ENCODE measurements at regions not wholly inside any gene's neighbourhood (a gene's known extent, or its start where the extent isn't known, plus 50 kb on each side); places are given as distances from the start of the nearest gene placed in this dataset.
"Not testable (repeated sequence)": the region's sequence is repeated elsewhere in the genome, so short reads cannot be mapped to it uniquely, and the experiment has no call there.

GRCh38 chr2:63740943-63741342, 100.8 kb upstream of the UGP2 start:
- DNase-seq, result no peak

GRCh38 chr2:63741884-63742579, 99.7 kb upstream of the UGP2 start:
- peak; percentile 56 for DNase-seq

- DNase-seq, result no peak
These were observed 99.1 kb upstream of the UGP2 start for GRCh38 chr2:63742580-63742976.

- no peak for DNase-seq
These were observed 98.3 kb upstream of the UGP2 start for GRCh38 chr2:63743170-63743981.

GRCh38 chr2:63743982-63744966, 97.4 kb upstream of the UGP2 start:
- no peak for DNase-seq

- DNase-seq, result not testable (repeated sequence)
These were observed 95.1 kb upstream of the UGP2 start for GRCh38 chr2:63746548-63746947.

GRCh38 chr2:63751901-63752300, 89.8 kb upstream of the UGP2 start:
- DNase-seq, result no peak

- DNase-seq, result peak; percentile 29
These were observed 86.5 kb upstream of the UGP2 start for GRCh38 chr2:63755216-63755615.

GRCh38 chr2:63755965-63756364, 85.7 kb upstream of the UGP2 start:
- peak; percentile 87 for DNase-seq

GRCh38 chr2:63763391-63763941, 78.2 kb upstream of the UGP2 start:
- peak; percentile 25 for DNase-seq

- no peak for DNase-seq
These were observed 77.1 kb upstream of the UGP2 start for GRCh38 chr2:63764630-63765029.

- DNase-seq, result no peak
These were observed 76.6 kb upstream of the UGP2 start for GRCh38 chr2:63765117-63765516.

- DNase-seq, result no peak
These were observed 74.4 kb upstream of the UGP2 start for GRCh38 chr2:63767307-63767706.

GRCh38 chr2:63768051-63768450, 73.6 kb upstream of the UGP2 start:
- no peak for DNase-seq

- no peak for DNase-seq
These were observed 71.8 kb upstream of the UGP2 start for GRCh38 chr2:63769915-63770314.

GRCh38 chr2:63772061-63772460, 69.6 kb upstream of the UGP2 start:
- no peak for DNase-seq

GRCh38 chr2:63775191-63775590, 66.5 kb upstream of the UGP2 start:
- DNase-seq, result no peak

- DNase-seq, result no peak
These were observed 65.3 kb upstream of the UGP2 start for GRCh38 chr2:63776382-63776781.

- DNase-seq, result no peak
These were observed 63.9 kb upstream of the UGP2 start for GRCh38 chr2:63777816-63778215.

- no peak for DNase-seq
These were observed 63.3 kb upstream of the UGP2 start for GRCh38 chr2:63778391-63778790.

- DNase-seq, result no peak
These were observed 61.1 kb upstream of the UGP2 start for GRCh38 chr2:63780518-63781155.

GRCh38 chr2:63784461-63784860, 57.2 kb upstream of the UGP2 start:
- DNase-seq, result no peak

Data from HCEC 1CT (cell line).